Left ventricle myocardium inferior (tissue), 1 donor: ENCODE measurements at regions not wholly inside any gene's neighbourhood (a gene's known extent, or its start where the extent isn't known, plus 50 kb on each side); places are given as distances from the start of the nearest gene placed in this dataset.

ENCODE experiments used
- DNase-seq: peaks from one replicate; pipeline ENCODE4 v3.0.0-alpha.2; 2020
- H3K27ac ChIP-seq: fragments of 200-600 bp; replicated peaks from 2 replicates; pipeline ENCODE4 v1.8.0; 2021
- H3K27me3 ChIP-seq: fragments of 200-600 bp; 2 replicates; pipeline ENCODE4 v1.8.0; 2021; ENCODE audit warnings: low read depth
- H3K36me3 ChIP-seq: fragments of 200-600 bp; 2 replicates; pipeline ENCODE4 v1.8.0; 2021
- H3K4me1 ChIP-seq: fragments of 200-600 bp; 2 replicates; pipeline ENCODE4 v1.8.0; 2021
- H3K4me3 ChIP-seq: fragments of 200-600 bp; 2 replicates; pipeline ENCODE4 v1.8.0; 2021; ENCODE audit warnings: mild to moderate bottlenecking, moderate library complexity
- H3K9me3 ChIP-seq: fragments of 200-600 bp; replicated peaks from 2 replicates; pipeline ENCODE4 v1.8.0; 2021
- CTCF ChIP-seq: fragments of 200-600 bp; IDR thresholded peaks from 2 replicates; pipeline ENCODE4 v1.8.0; 2021; ENCODE audit warnings: antibody characterized with exemption, mild to moderate bottlenecking, borderline replicate concordance
- intact Hi-C: fragments of 100-400 bp; cut with micrococcal nuclease; formaldehyde crosslinking; loops from one replicate; pipeline ENCODE4 v1.11.0; 2022
- donor health status: DM: no; HTN: yes; CAD: no; lungs with severe emphysema.

- intact Hi-C loops = no loop called here
Measured at GRCh38 chr2:195299600-195299999, 357.4 kb upstream of the SLC39A10 start.

GRCh38 chr2:195296490-195296889, 360.5 kb upstream of the SLC39A10 start:
- Histone ChIP-seq H3K36me3 (no peaks in the 10 kb centered on the region), H3K4me3 (no peak overlapping the region), H3K9me3 (peaks cover 27% of the 10 kb centered on the region), H3K27me3 (no peaks in the 10 kb centered on the region), H3K27ac (no peak overlapping the region), H3K4me1 (no peaks in the 10 kb centered on the region)
- intact Hi-C loops = no loop called here
- TF ChIP-seq CTCF = no peak
- no peak for DNase-seq

More at GRCh38 chr2:195299600-195299999, 357.4 kb upstream of the SLC39A10 start:
- Histone ChIP-seq H3K9me3 (peaks cover 15% of the 10 kb centered on the region), H3K27ac (no peak overlapping the region), H3K4me3 (no peak overlapping the region), H3K27me3 (no peaks in the 10 kb centered on the region), H3K36me3 (no peaks in the 10 kb centered on the region), H3K4me1 (no peaks in the 10 kb centered on the region)
- no peak for DNase-seq
- TF ChIP-seq CTCF = no peak

GRCh38 chr2:195289081-195289480, 367.9 kb upstream of the SLC39A10 start:
- intact Hi-C loops = no loop called here
- H3K9me3 ChIP-seq = peaks cover 7% of the 10 kb centered on the region
- H3K36me3 ChIP-seq = no peaks in the 10 kb centered on the region
- no peaks in the 10 kb centered on the region for H3K4me1 ChIP-seq
- no peak overlapping the region for H3K27ac ChIP-seq
- no peak for DNase-seq
- no peak overlapping the region for H3K4me3 ChIP-seq
- TF ChIP-seq CTCF = no peak
- no peaks in the 10 kb centered on the region for H3K27me3 ChIP-seq

GRCh38 chr2:195279840-195280427, 377.1 kb upstream of the SLC39A10 start:
- H3K4me1 ChIP-seq = no peaks in the 10 kb centered on the region
- no peaks in the 10 kb centered on the region for H3K36me3 ChIP-seq
- H3K9me3 ChIP-seq = no peaks in the 10 kb centered on the region
- H3K27me3 ChIP-seq = no peaks in the 10 kb centered on the region
- no peak overlapping the region for H3K4me3 ChIP-seq
- DNase-seq = no peak
- intact Hi-C loops = no loop called here
- no peak overlapping the region for H3K27ac ChIP-seq
- no peak for TF ChIP-seq CTCF

- H3K4me3 ChIP-seq = no peak overlapping the region
- no peaks in the 10 kb centered on the region for H3K36me3 ChIP-seq
- DNase-seq = no peak
- intact Hi-C loops = no loop called here
- H3K27me3 ChIP-seq = no peaks in the 10 kb centered on the region
- no peak for TF ChIP-seq CTCF
- H3K4me1 ChIP-seq = no peaks in the 10 kb centered on the region
- peaks cover 6% of the 10 kb centered on the region for H3K9me3 ChIP-seq
- H3K27ac ChIP-seq = no peak overlapping the region
Measured at GRCh38 chr2:195270466-195271039, 386.5 kb upstream of the SLC39A10 start.
